ENCODE measurements at regions not wholly inside any gene's neighbourhood (a gene's known extent, or its start where the extent isn't known, plus 50 kb on each side); places are given as distances from the start of the nearest gene placed in this dataset.

DNA sequence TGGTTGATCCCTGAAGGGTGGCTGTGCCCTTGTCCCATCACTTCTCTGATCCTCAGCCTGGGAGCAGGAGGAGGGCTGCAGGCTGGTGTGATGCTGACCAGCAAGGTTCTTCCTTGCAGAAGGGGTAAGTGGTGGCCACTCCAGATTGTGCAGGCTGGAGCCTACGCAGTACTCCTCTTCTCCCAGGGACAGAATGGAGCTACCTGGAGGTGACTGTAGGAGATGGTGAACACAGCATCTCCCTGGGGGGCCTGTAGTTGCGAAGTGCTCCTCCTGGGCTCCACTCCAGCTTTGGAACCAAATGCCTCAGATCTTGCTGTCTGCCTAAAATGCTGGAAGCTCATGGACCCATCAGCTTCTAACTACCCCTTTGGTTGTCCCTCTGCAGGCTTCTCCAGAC lies 323.6 kb upstream of the PODXL start:
- WGBS (ENCODE audit: missing lambda C conversion rate), result 69% methylated on average over 2 of the region's 2 CpGs
- FAIRE-seq (no peak), DNase-seq (ENCODE audit: low read depth in 1 of 2, low spot score in 1 of 2) (no peak), ATAC-seq (no peak)
- Histone ChIP-seq H3K4me1 (no peaks in the 10 kb centered on the region), H3K4me3 (no peak overlapping the region), H3K27ac (no peak overlapping the region), H3K4me2 (no peak overlapping the region), H3K9me3 (no peaks in the 10 kb centered on the region; the same call in 2 of the 3 replicates)
- ChIA-PET POLR2A (no interaction called here), CTCF (interaction anchor here (1.0 to 1.3 kb wide), 2 partner anchors 21 to 360 kb away, joined by 3 to 4 read pairs; no protein-coding TSS in a partner anchor)
- TF ChIP-seq ZNF302 (CRISPR knock-in tag; IDR thresholded peaks at IDR 0.05) (no peak), ESRRA (IDR thresholded peaks at IDR 0.05; ENCODE audit: borderline replicate concordance, low read length) (no peak), CHD4 (IDR thresholded peaks at IDR 0.05; ENCODE audit: borderline replicate concordance) (no peak), MAZ (IDR thresholded peaks at IDR 0.05; ENCODE audit: borderline replicate concordance, low read depth, low read length) (no peak), HOXB13 (CRISPR knock-in tag; IDR thresholded peaks at IDR 0.05; ENCODE audit: low read depth) (no peak), POLR2A (IDR thresholded peaks at IDR 0.05; ENCODE audit: low read length) (no peak)
- TF ChIP-seq, protein P1, sequence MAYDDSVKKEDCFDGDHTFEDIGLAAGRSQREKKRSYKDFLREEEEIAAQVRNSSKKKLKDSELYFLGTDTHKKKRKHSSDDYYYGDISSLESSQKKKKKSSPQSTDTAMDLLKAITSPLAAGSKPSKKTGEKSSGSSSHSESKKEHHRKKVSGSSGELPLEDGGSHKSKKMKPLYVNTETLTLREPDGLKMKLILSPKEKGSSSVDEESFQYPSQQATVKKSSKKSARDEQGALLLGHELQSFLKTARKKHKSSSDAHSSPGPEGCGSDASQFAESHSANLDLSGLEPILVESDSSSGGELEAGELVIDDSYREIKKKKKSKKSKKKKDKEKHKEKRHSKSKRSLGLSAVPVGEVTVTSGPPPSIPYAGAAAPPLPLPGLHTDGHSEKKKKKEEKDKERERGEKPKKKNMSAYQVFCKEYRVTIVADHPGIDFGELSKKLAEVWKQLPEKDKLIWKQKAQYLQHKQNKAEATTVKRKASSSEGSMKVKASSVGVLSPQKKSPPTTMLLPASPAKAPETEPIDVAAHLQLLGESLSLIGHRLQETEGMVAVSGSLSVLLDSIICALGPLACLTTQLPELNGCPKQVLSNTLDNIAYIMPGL (CRISPR knock-in tag; IDR thresholded peaks at IDR 0.05; ENCODE audit: borderline replicate concordance), result no peak
- TF ChIP-seq, protein P2, sequence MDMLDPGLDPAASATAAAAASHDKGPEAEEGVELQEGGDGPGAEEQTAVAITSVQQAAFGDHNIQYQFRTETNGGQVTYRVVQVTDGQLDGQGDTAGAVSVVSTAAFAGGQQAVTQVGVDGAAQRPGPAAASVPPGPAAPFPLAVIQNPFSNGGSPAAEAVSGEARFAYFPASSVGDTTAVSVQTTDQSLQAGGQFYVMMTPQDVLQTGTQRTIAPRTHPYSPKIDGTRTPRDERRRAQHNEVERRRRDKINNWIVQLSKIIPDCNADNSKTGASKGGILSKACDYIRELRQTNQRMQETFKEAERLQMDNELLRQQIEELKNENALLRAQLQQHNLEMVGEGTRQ (IDR thresholded peaks at IDR 0.05), result no peak

DNA sequence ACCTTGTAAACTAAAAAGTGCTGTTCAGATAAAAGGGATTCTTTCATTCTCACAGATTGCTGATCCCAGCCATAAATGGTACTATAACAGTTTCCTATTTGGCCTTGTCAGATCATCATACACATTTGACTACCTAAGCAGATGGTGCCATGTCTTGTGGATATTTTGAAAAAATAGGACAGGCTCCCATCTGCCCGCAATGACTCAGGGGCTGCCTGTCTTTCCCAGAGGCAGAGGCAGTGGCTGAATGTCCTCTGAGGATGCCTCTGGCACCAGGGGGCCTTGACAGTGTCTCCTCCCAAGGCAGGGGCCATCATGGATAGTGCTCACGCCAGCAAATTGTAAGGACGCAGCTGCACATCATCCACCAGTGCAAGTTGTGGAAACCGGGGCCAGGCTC lies 323.0 kb upstream of the PODXL start:
- whole genome bisulfite sequencing (ENCODE audit: missing lambda C conversion rate), result 70% methylated on average over 3 of the region's 4 CpGs
- H3K4me3 ChIP-seq, result no peak overlapping the region
- H3K27ac ChIP-seq, result no peak overlapping the region
- no peak for TF ChIP-seq FOXS1 (CRISPR knock-in tag; IDR thresholded peaks at IDR 0.05)
- DNase-seq (ENCODE audit: low read depth in 1 of 2, low spot score in 1 of 2) (no peak), ATAC-seq (no peak), FAIRE-seq (no peak)
- POLR2A ChIA-PET, result no interaction called here
- no peak overlapping the region for H3K4me2 ChIP-seq
- CTCF ChIA-PET, result interaction anchor here (1.0 kb wide), 1 partner anchor 361 kb away, joined by 3 read pairs; no protein-coding TSS in a partner anchor
- H3K4me1 ChIP-seq, result no peaks in the 10 kb centered on the region
- H3K9me3 ChIP-seq, result no peaks in the 10 kb centered on the region

DNA sequence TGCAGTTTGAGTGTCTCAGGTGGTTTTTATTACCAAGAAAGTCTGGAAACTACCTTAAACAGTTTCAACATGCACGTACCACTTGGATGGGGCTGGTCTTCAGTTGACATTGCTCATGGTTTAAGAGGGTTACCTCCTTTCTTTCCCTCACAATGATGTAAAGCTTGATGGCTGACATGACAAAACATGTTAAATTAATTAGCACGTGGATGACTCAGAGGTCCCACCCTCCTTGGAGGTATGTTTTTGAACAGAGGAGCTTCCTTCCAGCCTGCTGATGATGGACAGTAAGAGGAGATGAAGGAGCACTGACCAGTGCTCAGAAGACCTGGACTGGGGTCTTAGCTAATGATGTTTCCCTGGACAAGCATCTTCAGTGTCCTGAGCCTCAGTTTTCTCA lies 322.3 kb upstream of the PODXL start:
- WGBS (ENCODE audit: missing lambda C conversion rate), result 25% methylated on average over 2 of the region's 2 CpGs
- ATAC-seq (no peak), DNase-seq (ENCODE audit: low read depth in 1 of 2, low spot score in 1 of 2) (no peak), FAIRE-seq (no peak)
- ChIA-PET CTCF (interaction anchor here (1.1 kb wide), 1 partner anchor 18 kb away, joined by 3 read pairs; no protein-coding TSS in a partner anchor), POLR2A (no interaction called here)
- Histone ChIP-seq H3K4me2 (no peak overlapping the region), H3K4me3 (no peak overlapping the region), H3K27ac (no peak overlapping the region), H3K9me3 (no peaks in the 10 kb centered on the region), H3K4me1 (no peaks in the 10 kb centered on the region)
- TF ChIP-seq FOSL2 (IDR thresholded peaks at IDR 0.05) (no peak), FOSL2 (CRISPR knock-in tag; IDR thresholded peaks at IDR 0.05) (no peak), TFCP2L1 (CRISPR knock-in tag; IDR thresholded peaks at IDR 0.05) (no peak), RAD21 (conservative IDR thresholded peaks at IDR 0.05 in 1 of 2, IDR thresholded peaks at IDR 0.05 in 1 of 2) (no peak), NPAS2 (CRISPR knock-in tag; IDR thresholded peaks at IDR 0.05; ENCODE audit: borderline replicate concordance) (no peak), NR3C1 (IDR thresholded peaks at IDR 0.05) (no peak)
- TF ChIP-seq, protein P3, sequence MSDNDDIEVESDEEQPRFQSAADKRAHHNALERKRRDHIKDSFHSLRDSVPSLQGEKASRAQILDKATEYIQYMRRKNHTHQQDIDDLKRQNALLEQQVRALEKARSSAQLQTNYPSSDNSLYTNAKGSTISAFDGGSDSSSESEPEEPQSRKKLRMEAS (IDR thresholded peaks at IDR 0.05), result no peak
- TF ChIP-seq, protein P4, sequence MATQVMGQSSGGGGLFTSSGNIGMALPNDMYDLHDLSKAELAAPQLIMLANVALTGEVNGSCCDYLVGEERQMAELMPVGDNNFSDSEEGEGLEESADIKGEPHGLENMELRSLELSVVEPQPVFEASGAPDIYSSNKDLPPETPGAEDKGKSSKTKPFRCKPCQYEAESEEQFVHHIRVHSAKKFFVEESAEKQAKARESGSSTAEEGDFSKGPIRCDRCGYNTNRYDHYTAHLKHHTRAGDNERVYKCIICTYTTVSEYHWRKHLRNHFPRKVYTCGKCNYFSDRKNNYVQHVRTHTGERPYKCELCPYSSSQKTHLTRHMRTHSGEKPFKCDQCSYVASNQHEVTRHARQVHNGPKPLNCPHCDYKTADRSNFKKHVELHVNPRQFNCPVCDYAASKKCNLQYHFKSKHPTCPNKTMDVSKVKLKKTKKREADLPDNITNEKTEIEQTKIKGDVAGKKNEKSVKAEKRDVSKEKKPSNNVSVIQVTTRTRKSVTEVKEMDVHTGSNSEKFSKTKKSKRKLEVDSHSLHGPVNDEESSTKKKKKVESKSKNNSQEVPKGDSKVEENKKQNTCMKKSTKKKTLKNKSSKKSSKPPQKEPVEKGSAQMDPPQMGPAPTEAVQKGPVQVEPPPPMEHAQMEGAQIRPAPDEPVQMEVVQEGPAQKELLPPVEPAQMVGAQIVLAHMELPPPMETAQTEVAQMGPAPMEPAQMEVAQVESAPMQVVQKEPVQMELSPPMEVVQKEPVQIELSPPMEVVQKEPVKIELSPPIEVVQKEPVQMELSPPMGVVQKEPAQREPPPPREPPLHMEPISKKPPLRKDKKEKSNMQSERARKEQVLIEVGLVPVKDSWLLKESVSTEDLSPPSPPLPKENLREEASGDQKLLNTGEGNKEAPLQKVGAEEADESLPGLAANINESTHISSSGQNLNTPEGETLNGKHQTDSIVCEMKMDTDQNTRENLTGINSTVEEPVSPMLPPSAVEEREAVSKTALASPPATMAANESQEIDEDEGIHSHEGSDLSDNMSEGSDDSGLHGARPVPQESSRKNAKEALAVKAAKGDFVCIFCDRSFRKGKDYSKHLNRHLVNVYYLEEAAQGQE (IDR thresholded peaks at IDR 0.05), result no peak

Data from A549 (cell line).